ENCODE measurements at regions not wholly inside any gene's neighbourhood (a gene's known extent, or its start where the extent isn't known, plus 50 kb on each side); places are given as distances from the start of the nearest gene placed in this dataset.

DNA sequence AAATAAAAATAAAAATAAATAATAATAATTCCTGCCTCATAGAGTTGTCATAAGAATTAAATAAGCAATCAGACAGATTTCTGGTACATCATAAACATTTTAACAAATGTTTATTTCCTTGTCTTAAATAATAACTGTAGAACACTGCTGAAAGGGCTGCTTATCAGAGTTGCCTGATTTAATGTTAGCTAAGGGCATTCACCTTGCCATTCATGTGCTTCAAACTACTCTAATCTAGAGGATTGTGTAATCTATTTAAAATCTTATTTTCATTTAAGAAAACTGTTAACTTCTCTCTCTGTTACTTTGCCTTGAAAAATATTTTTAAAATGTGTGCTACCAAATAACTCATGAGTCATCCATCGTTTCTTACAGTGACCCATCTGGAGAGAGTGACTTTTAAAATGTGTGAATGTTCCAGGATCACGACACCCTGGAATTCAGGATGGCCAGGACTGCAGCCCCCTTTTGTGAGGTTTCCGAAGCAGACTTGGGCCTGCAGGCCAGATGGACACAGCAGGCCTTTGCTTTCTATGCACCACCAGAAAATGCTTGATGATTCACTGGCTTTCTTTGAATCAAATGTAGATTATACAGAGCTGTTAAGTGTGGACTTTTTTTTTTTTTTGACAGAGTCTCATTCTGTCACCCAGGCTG, 109.1 kb upstream of the TNS3 start:
- Histone ChIP-seq H3K27ac (ENCODE audit: low read depth, low read length) (no peak overlapping the region), H3K4me1 (ENCODE audit: insufficient read depth, low read length) (no peaks in the 10 kb centered on the region), H3K27me3 (ENCODE audit: control insufficient read depth in 1 of 2, insufficient read depth in 2 of 2, low read length in 2 of 2) (no peaks in the 10 kb centered on the region), H3K36me3 (ENCODE audit: insufficient read depth, low read length) (no peaks in the 10 kb centered on the region), H3K9me3 (ENCODE audit: low read length) (no peaks in the 10 kb centered on the region), H3K9ac (ENCODE audit: low read length) (no peak overlapping the region), H3K4me3 (ENCODE audit: low read depth in 1 of 2, low read length in 2 of 2) (no peak overlapping the region)

DNA sequence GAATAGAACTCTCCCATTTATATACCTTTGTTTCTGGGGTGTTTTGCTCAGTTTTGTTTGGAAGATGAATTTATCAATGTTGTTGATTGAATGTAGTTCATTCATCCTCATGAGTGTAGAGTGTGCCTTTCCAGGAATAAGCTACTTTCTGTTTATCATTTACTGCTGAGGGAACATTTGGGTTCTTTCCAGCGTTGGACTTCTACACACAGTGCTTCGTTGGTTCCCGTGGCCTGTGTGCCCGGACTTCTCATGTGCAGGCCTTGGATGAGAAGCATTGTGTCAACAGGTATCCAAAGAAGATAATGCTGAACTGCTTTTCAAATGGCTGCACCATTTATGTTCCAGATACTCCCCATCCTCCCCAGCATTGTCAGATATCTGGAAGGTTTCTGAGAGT, 107.6 kb upstream of the TNS3 start:
- Histone ChIP-seq H3K9ac (ENCODE audit: low read length) (no peak overlapping the region), H3K27ac (ENCODE audit: low read depth, low read length) (no peak overlapping the region), H3K9me3 (ENCODE audit: low read length) (no peaks in the 10 kb centered on the region), H3K36me3 (ENCODE audit: insufficient read depth, low read length) (no peaks in the 10 kb centered on the region), H3K4me3 (ENCODE audit: low read depth in 1 of 2, low read length in 2 of 2) (no peak overlapping the region), H3K27me3 (ENCODE audit: control insufficient read depth in 1 of 2, insufficient read depth in 2 of 2, low read length in 2 of 2) (no peaks in the 10 kb centered on the region), H3K4me1 (ENCODE audit: insufficient read depth, low read length) (no peaks in the 10 kb centered on the region)

DNA sequence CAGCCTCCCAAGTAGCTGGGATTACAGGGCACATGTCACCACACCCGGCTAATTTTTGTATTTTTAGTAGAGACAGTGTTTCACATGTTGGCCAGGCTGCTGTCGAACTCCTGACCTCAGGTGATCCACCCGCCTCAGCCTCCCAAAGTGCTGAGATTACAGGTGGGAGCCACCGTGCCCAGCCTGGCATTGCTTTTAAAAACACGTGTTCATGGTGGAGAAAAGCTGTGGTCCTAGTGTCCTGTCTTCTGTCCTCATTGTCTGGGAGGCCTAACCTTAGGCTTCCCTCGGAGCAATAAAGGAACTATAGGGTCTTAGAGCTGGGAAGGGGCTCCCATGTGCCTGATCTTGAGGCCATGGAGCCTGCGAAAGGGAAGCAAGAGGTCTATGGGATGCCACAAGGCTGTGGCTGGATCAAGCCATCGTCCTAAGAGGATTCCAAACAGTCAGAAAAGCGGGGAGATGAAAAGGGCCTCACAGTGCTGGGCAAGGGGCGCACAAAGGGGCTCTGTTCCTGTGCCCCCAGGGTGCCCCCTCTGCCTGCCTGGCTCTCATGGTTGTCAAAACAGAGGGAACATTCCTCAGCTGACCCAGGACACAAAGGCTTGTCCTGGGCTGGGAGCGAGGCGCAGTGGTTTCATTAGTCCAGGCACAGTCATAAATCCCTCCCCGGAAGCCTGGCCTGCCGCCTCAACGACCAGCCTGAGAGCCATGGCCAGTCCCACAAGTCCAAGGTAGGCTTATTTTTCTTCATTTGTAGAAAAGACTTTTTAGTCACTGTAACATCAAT, 106.6 kb upstream of the TNS3 start:
- Histone ChIP-seq H3K4me3 (ENCODE audit: low read depth in 1 of 2, low read length in 2 of 2) (no peak overlapping the region), H3K4me1 (ENCODE audit: insufficient read depth, low read length) (no peaks in the 10 kb centered on the region), H3K27ac (ENCODE audit: low read depth, low read length) (no peak overlapping the region), H3K9ac (ENCODE audit: low read length) (no peak overlapping the region), H3K36me3 (ENCODE audit: insufficient read depth, low read length) (no peaks in the 10 kb centered on the region), H3K9me3 (ENCODE audit: low read length) (no peaks in the 10 kb centered on the region), H3K27me3 (ENCODE audit: control insufficient read depth in 1 of 2, insufficient read depth in 2 of 2, low read length in 2 of 2) (no peaks in the 10 kb centered on the region)

DNA sequence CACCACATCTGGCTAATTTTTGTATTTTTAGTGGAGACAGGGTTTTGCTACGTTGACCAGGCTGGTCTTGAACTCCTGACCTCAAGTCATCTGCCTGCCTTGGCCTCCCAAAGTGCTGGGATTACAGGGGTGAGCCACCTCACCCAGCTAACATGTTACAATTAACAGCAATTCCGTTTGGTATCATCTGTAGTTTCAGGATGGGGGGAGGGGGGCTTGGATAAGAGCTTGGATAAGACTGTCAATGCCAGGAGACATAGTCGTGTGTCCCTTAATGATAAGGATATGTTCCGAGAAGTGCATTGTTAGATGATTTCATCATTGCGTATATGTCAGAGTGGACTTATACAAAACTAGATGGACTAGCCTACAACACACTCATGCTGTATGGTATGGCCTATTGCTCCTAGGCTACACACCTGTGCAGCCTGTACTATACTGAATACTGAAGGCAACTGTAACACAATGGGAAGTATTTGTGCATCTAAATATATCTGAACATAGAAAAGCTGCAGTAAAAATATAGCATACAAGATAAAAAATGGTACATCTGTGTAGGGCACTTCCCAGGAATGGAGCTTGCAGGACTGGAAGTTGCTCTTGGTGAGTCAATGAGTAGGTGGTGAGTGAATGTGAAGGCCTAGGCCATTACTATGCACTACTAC, 103.9 kb upstream of the TNS3 start:
- Histone ChIP-seq H3K4me1 (ENCODE audit: insufficient read depth, low read length) (no peaks in the 10 kb centered on the region), H3K9ac (ENCODE audit: low read length) (no peak overlapping the region), H3K4me3 (ENCODE audit: low read depth in 1 of 2, low read length in 2 of 2) (no peak overlapping the region), H3K36me3 (ENCODE audit: insufficient read depth, low read length) (no peaks in the 10 kb centered on the region), H3K27ac (ENCODE audit: low read depth, low read length) (no peak overlapping the region), H3K9me3 (ENCODE audit: low read length) (no peaks in the 10 kb centered on the region), H3K27me3 (ENCODE audit: control insufficient read depth in 1 of 2, insufficient read depth in 2 of 2, low read length in 2 of 2) (no peaks in the 10 kb centered on the region)

DNA sequence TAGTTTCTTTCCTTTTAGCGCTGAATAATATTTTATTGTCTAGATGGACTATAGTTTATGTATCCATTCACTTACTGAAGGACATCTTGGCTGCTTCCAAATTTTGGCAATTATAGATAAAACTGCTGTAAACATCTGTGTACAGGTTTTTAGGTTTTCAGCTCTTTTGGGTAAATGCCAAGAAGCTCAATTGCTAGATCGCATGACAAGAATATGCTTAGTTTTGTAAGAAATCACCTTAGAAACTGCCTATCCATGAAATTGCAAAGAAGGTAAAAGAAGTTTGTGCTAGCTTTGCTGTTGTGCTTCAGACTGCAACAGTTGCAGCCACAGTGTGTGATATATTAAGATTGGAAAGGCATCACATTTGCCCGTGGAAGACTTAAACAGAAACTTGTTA, 103.2 kb upstream of the TNS3 start:
- H3K27ac ChIP-seq (ENCODE audit: low read depth, low read length) = no peak overlapping the region

DNA sequence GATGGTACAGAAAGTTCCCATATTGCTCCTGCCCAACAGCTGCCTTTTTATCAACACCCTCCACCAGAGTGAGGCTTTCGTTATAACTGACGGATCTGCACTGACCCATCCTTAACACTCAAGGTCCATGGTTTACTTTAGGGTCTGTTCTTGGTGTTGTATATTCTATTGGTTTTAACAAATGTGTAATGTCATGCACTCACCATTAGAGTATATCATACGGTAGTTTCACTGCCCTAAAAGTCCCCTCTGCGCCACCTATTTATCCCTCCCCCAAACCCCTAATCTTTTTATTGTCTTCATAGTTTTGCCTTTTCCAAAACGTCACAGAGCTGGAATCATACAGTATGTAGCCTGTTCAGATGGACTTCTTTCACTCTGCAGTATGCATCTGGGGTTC, 102.8 kb upstream of the TNS3 start:
- Histone ChIP-seq H3K36me3 (ENCODE audit: insufficient read depth, low read length) (no peaks in the 10 kb centered on the region), H3K27me3 (ENCODE audit: control insufficient read depth in 1 of 2, insufficient read depth in 2 of 2, low read length in 2 of 2) (no peaks in the 10 kb centered on the region), H3K27ac (ENCODE audit: low read depth, low read length) (no peak overlapping the region), H3K4me1 (ENCODE audit: insufficient read depth, low read length) (no peaks in the 10 kb centered on the region), H3K9ac (ENCODE audit: low read length) (no peak overlapping the region), H3K9me3 (ENCODE audit: low read length) (no peaks in the 10 kb centered on the region), H3K4me3 (ENCODE audit: low read depth in 1 of 2, low read length in 2 of 2) (no peak overlapping the region)

More for the DNA sequence above, 103.2 kb upstream of the TNS3 start:
- Histone ChIP-seq H3K36me3 (ENCODE audit: insufficient read depth, low read length) (no peaks in the 10 kb centered on the region), H3K9ac (ENCODE audit: low read length) (no peak overlapping the region), H3K4me3 (ENCODE audit: low read depth in 1 of 2, low read length in 2 of 2) (no peak overlapping the region), H3K9me3 (ENCODE audit: low read length) (no peaks in the 10 kb centered on the region), H3K27me3 (ENCODE audit: control insufficient read depth in 1 of 2, insufficient read depth in 2 of 2, low read length in 2 of 2) (no peaks in the 10 kb centered on the region), H3K4me1 (ENCODE audit: insufficient read depth, low read length) (no peaks in the 10 kb centered on the region)

DNA sequence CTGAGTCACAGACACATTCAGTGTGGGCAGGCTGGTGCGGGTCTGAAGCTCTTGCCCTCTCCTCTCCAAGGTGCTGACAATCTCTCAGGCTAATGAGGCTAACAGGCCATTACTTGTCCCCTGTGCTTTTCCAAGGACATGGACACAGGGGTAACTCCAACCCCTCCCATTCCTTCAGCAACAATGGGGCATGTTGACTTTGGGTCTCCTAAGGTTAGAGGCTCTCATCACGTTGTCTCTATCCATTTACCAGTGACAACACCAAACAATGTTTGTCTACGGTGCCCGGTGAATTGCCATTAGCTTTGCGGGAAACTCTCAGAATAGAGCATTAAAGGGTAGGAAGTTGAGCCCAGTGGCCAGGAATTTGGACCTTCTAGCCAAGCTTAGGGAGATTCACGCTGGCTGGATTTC, 101.6 kb upstream of the TNS3 start:
- Histone ChIP-seq H3K9me3 (ENCODE audit: low read length) (no peaks in the 10 kb centered on the region), H3K36me3 (ENCODE audit: insufficient read depth, low read length) (no peaks in the 10 kb centered on the region), H3K27me3 (ENCODE audit: control insufficient read depth in 1 of 2, insufficient read depth in 2 of 2, low read length in 2 of 2) (no peaks in the 10 kb centered on the region), H3K27ac (ENCODE audit: low read depth, low read length) (no peak overlapping the region), H3K4me3 (ENCODE audit: low read depth in 1 of 2, low read length in 2 of 2) (no peak overlapping the region), H3K4me1 (ENCODE audit: insufficient read depth, low read length) (no peaks in the 10 kb centered on the region), H3K9ac (ENCODE audit: low read length) (no peak overlapping the region)

DNA sequence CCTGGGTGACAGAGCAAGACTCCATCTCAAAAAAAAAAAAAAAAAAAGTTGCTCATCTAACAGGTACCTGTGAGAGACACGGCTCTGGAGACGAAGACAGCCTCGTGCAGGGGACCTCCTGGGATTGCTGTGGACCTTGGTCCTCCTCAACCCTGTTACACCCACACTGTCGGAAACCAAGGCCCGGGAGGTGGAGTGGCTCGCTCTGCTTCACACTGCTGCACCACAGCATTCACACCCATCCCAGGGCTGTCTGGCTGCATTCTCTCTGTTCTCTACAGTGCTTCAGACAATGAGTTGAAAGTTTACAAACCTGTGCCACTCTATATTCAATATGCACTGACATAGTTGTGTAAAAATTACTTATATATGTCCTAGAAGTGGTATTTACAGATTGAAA, 101.0 kb upstream of the TNS3 start:
- Histone ChIP-seq H3K36me3 (ENCODE audit: insufficient read depth, low read length) (no peaks in the 10 kb centered on the region), H3K9me3 (ENCODE audit: low read length) (no peaks in the 10 kb centered on the region), H3K27me3 (ENCODE audit: control insufficient read depth in 1 of 2, insufficient read depth in 2 of 2, low read length in 2 of 2) (no peaks in the 10 kb centered on the region), H3K9ac (ENCODE audit: low read length) (no peak overlapping the region), H3K4me3 (ENCODE audit: low read depth in 1 of 2, low read length in 2 of 2) (no peak overlapping the region), H3K27ac (ENCODE audit: low read depth, low read length) (no peak overlapping the region), H3K4me1 (ENCODE audit: insufficient read depth, low read length) (peaks cover 2% of the 10 kb centered on the region)

DNA sequence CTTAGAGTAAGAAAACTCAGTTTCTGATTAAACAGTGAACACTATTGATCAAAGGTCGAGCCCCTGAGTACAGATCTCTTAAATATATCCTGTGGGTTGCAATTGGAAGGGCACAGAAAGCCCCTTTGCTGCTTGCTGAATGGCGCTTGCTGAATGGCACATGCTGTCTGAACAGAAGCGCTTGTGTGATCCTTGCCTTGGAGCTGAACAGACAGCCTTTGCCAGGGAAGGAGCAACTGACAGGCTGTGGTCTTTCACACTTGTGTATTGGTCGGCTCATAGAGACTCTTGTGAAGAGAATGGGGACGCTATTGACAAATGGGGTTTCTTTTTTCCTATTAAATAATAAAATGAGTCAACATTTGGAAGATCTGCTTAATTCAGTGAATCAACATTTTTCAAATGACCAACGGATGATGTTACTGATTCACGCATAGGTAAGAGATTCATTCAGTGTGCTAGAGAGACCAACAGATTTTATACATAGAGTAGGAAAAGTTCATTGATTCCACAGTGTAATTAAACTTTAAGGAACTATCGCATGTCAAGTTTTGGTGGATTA, 99.4 kb upstream of the TNS3 start:
- Histone ChIP-seq H3K36me3 (ENCODE audit: insufficient read depth, low read length) (no peaks in the 10 kb centered on the region), H3K9ac (ENCODE audit: low read length) (no peak overlapping the region), H3K4me3 (ENCODE audit: low read depth in 1 of 2, low read length in 2 of 2) (no peak overlapping the region), H3K9me3 (ENCODE audit: low read length) (no peaks in the 10 kb centered on the region), H3K27ac (ENCODE audit: low read depth, low read length) (no peak overlapping the region), H3K4me1 (ENCODE audit: insufficient read depth, low read length) (peaks cover 4% of the 10 kb centered on the region), H3K27me3 (ENCODE audit: control insufficient read depth in 1 of 2, insufficient read depth in 2 of 2, low read length in 2 of 2) (no peaks in the 10 kb centered on the region)

DNA sequence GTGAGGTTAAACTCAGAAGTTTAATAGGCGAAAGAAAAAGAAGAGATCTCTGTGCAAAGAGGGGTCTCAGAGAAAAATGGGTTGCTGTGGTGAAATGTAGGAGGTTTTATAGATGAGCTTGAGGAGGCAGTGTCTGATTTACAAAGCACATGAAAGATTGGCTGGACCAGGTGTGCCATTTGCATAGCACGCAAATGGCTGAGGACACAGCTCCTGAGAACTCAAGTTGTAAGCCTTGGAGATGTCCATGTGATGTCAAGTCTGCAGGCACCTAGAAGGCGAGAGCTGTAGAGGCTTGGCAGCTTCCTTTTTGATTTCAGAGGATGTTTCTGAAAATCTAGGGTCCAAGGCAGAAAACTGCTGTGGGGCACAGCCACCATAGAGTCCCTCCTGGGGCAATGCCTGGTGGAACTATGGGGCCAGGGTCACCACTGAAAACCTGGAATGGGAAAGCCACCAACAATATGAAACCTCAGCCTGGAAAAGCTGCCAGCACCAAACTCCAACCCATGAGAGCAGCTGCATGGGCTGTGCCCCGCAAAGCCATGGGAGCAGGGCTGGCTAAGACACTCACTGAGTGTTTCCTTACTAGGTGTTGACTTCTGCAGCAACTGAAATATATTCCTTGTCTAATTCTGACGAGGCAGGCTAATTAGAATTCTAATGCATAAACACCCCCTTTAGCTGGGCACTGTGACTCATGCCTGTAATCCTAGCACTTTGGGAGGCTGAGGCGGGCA, 96.9 kb upstream of the TNS3 start:
- Histone ChIP-seq H3K4me1 (ENCODE audit: insufficient read depth, low read length) (peaks cover 4% of the 10 kb centered on the region), H3K36me3 (ENCODE audit: insufficient read depth, low read length) (no peaks in the 10 kb centered on the region), H3K4me3 (ENCODE audit: low read depth in 1 of 2, low read length in 2 of 2) (no peak overlapping the region), H3K9me3 (ENCODE audit: low read length) (no peaks in the 10 kb centered on the region), H3K27me3 (ENCODE audit: control insufficient read depth in 1 of 2, insufficient read depth in 2 of 2, low read length in 2 of 2) (no peaks in the 10 kb centered on the region), H3K9ac (ENCODE audit: low read length) (no peak overlapping the region), H3K27ac (ENCODE audit: low read depth, low read length) (no peak overlapping the region)

DNA sequence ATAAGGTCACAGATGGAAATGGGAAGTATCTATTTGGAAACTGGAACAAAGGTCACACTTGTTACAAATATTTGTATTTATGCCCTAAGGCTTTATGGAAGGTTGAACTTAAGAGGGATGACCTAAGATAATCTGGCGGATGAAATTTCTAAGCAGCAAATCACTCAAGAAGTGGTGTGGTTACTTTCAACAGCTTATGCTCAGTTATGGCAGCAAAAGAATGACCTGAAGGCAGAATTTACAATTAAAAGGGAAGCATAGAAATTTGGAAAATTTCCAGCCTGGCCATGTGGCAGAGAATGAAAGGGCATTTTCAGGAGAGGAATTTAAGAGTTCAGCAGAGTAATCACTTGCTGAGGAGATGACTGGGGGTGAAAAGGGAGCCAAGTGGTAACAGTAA, 95.8 kb upstream of the TNS3 start:
- Histone ChIP-seq H3K36me3 (ENCODE audit: insufficient read depth, low read length) (no peaks in the 10 kb centered on the region), H3K4me1 (ENCODE audit: insufficient read depth, low read length) (peaks cover 4% of the 10 kb centered on the region), H3K9me3 (ENCODE audit: low read length) (no peaks in the 10 kb centered on the region), H3K27ac (ENCODE audit: low read depth, low read length) (no peak overlapping the region), H3K27me3 (ENCODE audit: control insufficient read depth in 1 of 2, insufficient read depth in 2 of 2, low read length in 2 of 2) (no peaks in the 10 kb centered on the region), H3K9ac (ENCODE audit: low read length) (no peak overlapping the region), H3K4me3 (ENCODE audit: low read depth in 1 of 2, low read length in 2 of 2) (no peak overlapping the region)
